Gastrocnemius medialis (tissue), 4 donors: ENCODE measurements at regions not wholly inside any gene's neighbourhood (a gene's known extent, or its start where the extent isn't known, plus 50 kb on each side); places are given as distances from the start of the nearest gene placed in this dataset.

Source experiments
- POLR2A ChIP-seq, 2 donors: fragments of 450-650 bp; IDR thresholded peaks; one replicate each; pipeline ENCODE4 v1.6.1; 2017; ENCODE audit warnings: antibody characterized with exemption in 2 of 2, mild to moderate bottlenecking in 2 of 2, moderate library complexity in 2 of 2
- TF ChIP-seq, protein P1 (sequence below), 5 experiments: fragments of 450-650 bp in 3 of 5; fragments of 200-600 bp in 2 of 5; sonication (generic) in 2 of 5; IDR thresholded peaks in 4 of 5; conservative IDR thresholded peaks in 1 of 5; 1 replicate in 4 of 5; 2 replicates in 1 of 5; pipeline ENCODE4 v1.5.1; 2016 to 2019; ENCODE audit warnings: antibody characterized with exemption in 5 of 5, mild to moderate bottlenecking in 3 of 5, moderate library complexity in 3 of 5

DNA sequence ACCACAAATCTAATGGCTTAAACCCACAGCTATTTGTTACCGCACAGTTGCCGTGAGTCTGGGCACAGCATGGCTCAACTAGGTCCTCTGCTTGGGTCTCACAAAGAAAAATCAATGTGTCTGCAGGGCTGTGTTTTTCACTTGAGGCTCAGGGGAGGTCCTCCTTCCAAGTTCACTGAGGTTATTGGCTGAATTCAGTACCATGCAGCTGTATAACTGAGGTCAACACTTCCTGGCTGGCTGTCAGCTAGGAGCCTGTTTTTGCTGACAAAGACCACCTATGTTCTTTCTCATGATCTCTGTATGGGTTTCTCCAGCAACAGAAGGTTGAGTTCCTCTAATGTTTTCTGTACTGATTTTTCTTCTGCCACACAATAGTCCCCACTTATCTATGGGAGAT lies 736.7 kb upstream of the PRKX start:
- no peak for TF ChIP-seq POLR2A (IDR thresholded peaks at IDR 0.05)
- TF ChIP-seq, protein P1, sequence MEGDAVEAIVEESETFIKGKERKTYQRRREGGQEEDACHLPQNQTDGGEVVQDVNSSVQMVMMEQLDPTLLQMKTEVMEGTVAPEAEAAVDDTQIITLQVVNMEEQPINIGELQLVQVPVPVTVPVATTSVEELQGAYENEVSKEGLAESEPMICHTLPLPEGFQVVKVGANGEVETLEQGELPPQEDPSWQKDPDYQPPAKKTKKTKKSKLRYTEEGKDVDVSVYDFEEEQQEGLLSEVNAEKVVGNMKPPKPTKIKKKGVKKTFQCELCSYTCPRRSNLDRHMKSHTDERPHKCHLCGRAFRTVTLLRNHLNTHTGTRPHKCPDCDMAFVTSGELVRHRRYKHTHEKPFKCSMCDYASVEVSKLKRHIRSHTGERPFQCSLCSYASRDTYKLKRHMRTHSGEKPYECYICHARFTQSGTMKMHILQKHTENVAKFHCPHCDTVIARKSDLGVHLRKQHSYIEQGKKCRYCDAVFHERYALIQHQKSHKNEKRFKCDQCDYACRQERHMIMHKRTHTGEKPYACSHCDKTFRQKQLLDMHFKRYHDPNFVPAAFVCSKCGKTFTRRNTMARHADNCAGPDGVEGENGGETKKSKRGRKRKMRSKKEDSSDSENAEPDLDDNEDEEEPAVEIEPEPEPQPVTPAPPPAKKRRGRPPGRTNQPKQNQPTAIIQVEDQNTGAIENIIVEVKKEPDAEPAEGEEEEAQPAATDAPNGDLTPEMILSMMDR (IDR thresholded peaks at IDR 0.05 in 4 of 5, conservative IDR thresholded peaks at IDR 0.05 in 1 of 5) = no peak
